ENCODE measurements at regions not wholly inside any gene's neighbourhood (a gene's known extent, or its start where the extent isn't known, plus 50 kb on each side); places are given as distances from the start of the nearest gene placed in this dataset.

DNA sequence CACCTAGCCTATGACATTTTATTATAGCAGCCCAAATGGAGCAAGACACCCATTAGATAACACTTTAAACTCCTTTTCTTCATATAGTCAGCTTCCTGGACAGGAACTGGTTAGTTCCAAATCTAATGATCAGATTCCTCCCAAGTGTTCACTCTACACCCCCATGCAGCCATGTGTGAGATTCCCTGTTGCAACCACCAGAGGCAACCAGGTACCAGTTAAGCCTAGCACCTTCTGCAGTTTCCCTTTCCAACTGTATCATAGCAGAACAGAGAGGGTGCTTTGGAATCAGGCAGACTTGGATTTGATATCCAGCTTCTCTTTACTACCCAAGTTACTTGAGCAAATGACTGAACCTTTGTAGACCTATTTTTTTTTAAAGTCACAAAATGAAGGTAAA, 296.6 kb upstream of the PCSK5 start:
- H3K4me2 ChIP-seq = no peak overlapping the region
- no peak for TF ChIP-seq Cebpa-rat (IDR thresholded peaks at IDR 0.05)

GRCh38 chr9:75599126-75599525, 291.3 kb upstream of the PCSK5 start:
- no peak for TF ChIP-seq Cebpa-rat (IDR thresholded peaks at IDR 0.05)
- no peak overlapping the region for H3K27ac ChIP-seq
- H3K4me3 ChIP-seq = no peak overlapping the region
- H3K9me3 ChIP-seq = no peaks in the 10 kb centered on the region
- no peaks in the 10 kb centered on the region for H4K20me1 ChIP-seq
- no peak overlapping the region for H3K9ac ChIP-seq
- no peaks in the 10 kb centered on the region for H3K36me3 ChIP-seq
- H3K4me1 ChIP-seq = no peaks in the 10 kb centered on the region
- H3K27me3 ChIP-seq = no peaks in the 10 kb centered on the region
- no peak overlapping the region for H3K4me2 ChIP-seq

More for the DNA sequence above, 296.6 kb upstream of the PCSK5 start:
- H3K27me3 ChIP-seq = no peaks in the 10 kb centered on the region
- H3K9ac ChIP-seq = no peak overlapping the region
- no peaks in the 10 kb centered on the region for H3K4me1 ChIP-seq
- H3K27ac ChIP-seq = no peak overlapping the region
- H3K4me3 ChIP-seq = no peak overlapping the region
- H4K20me1 ChIP-seq = no peaks in the 10 kb centered on the region
- H3K36me3 ChIP-seq = no peaks in the 10 kb centered on the region
- H3K9me3 ChIP-seq = no peaks in the 10 kb centered on the region

DNA sequence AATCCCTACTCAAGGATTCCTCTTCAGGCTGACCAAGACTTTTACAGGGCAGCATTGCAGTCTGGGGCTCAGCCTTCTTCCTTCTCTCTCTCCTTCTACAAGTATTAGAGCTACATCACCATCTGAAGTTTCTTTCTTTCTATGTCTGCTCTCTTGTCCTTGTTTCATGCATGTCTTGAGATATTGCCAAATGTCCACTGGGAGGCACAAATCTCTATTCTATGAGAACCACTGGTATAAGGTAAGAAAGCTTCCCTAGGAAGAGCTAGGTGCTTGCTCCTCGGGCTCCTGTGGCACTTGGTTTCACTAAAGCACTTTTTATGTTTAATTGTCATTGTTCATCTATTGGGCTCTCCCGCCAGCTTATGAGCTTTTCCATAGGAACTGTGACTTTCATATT, 289.2 kb upstream of the PCSK5 start:
- no peak overlapping the region for H3K4me2 ChIP-seq
- no peak for TF ChIP-seq Cebpa-rat (IDR thresholded peaks at IDR 0.05)
- no peaks in the 10 kb centered on the region for H3K9me3 ChIP-seq
- no peaks in the 10 kb centered on the region for H4K20me1 ChIP-seq
- H3K27me3 ChIP-seq = no peaks in the 10 kb centered on the region
- no peak overlapping the region for H3K4me3 ChIP-seq
- H3K4me1 ChIP-seq = no peaks in the 10 kb centered on the region
- H3K9ac ChIP-seq = no peak overlapping the region
- H3K36me3 ChIP-seq = no peaks in the 10 kb centered on the region
- H3K27ac ChIP-seq = no peak overlapping the region

- no peaks in the 10 kb centered on the region for H3K9me3 ChIP-seq
- TF ChIP-seq Cebpa-rat (IDR thresholded peaks at IDR 0.05) = no peak
- no peaks in the 10 kb centered on the region for H3K4me1 ChIP-seq
- no peaks in the 10 kb centered on the region for H4K20me1 ChIP-seq
- no peak overlapping the region for H3K4me3 ChIP-seq
- H3K4me2 ChIP-seq = no peak overlapping the region
- H3K9ac ChIP-seq = no peak overlapping the region
- no peaks in the 10 kb centered on the region for H3K36me3 ChIP-seq
- H3K27me3 ChIP-seq = no peaks in the 10 kb centered on the region
- no peak overlapping the region for H3K27ac ChIP-seq
Measured at GRCh38 chr9:75602060-75602459, 288.4 kb upstream of the PCSK5 start.

DNA sequence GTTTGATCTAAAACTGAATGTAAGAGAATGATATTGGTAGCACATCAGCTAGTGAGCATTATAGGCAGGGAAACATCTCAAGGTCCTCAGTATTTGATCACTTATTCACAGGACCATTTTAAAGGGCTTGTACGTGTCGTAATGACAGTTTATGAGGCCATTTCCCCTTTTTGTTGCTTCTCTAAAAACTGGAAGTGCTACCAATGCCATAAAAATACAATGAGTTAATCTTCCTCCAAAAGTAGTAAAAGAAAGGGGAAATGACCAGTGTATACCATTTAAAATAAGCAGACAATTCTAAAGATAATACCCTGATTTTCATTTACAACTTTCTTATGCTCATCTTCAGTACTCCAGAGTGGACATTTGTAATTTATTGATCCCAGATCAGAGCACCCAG, 285.8 kb upstream of the PCSK5 start:
- no peak overlapping the region for H3K27ac ChIP-seq

GRCh38 chr9:75607521-75607920, 283.0 kb upstream of the PCSK5 start:
- H3K4me2 ChIP-seq = no peak overlapping the region
- no peaks in the 10 kb centered on the region for H3K9me3 ChIP-seq
- no peaks in the 10 kb centered on the region for H3K27me3 ChIP-seq
- no peaks in the 10 kb centered on the region for H3K4me1 ChIP-seq
- H3K4me3 ChIP-seq = no peak overlapping the region
- H4K20me1 ChIP-seq = no peaks in the 10 kb centered on the region
- H3K9ac ChIP-seq = no peak overlapping the region
- no peak overlapping the region for H3K27ac ChIP-seq
- TF ChIP-seq Cebpa-rat (IDR thresholded peaks at IDR 0.05) = no peak
- no peaks in the 10 kb centered on the region for H3K36me3 ChIP-seq

More for the DNA sequence above, 285.8 kb upstream of the PCSK5 start:
- Histone ChIP-seq H3K36me3 (no peaks in the 10 kb centered on the region), H3K9ac (no peak overlapping the region), H3K4me3 (no peak overlapping the region), H3K27me3 (no peaks in the 10 kb centered on the region), H3K4me1 (no peaks in the 10 kb centered on the region), H3K4me2 (no peak overlapping the region), H4K20me1 (no peaks in the 10 kb centered on the region), H3K9me3 (no peaks in the 10 kb centered on the region)
- no peak for TF ChIP-seq Cebpa-rat (IDR thresholded peaks at IDR 0.05)

DNA sequence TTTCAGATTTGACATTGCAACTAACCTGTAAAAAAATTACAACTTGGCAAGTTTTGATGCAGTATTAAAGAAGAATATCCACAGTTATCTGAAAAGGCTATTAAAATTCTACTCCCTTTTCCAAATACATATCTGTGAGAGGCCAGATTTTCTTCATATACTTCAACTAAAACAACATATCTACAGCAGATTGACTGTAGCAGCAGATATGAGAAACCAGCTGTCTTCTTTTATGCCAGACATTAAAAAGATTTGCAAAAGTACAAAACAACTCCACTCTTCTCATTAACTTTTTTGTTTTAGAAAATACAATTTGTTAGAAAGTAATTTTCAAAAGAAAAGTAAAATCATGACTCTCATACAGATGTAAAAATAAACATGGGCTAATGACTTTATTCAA, 281.1 kb upstream of the PCSK5 start:
- Histone ChIP-seq H3K27ac (no peak overlapping the region), H4K20me1 (no peaks in the 10 kb centered on the region), H3K36me3 (no peaks in the 10 kb centered on the region), H3K4me1 (no peaks in the 10 kb centered on the region), H3K27me3 (no peaks in the 10 kb centered on the region), H3K4me3 (no peak overlapping the region), H3K9ac (no peak overlapping the region), H3K9me3 (no peaks in the 10 kb centered on the region), H3K4me2 (no peak overlapping the region)
- no peak for TF ChIP-seq Cebpa-rat (IDR thresholded peaks at IDR 0.05)

GRCh38 chr9:75610246-75610645, 280.2 kb upstream of the PCSK5 start:
- no peak overlapping the region for H3K9ac ChIP-seq
- H3K36me3 ChIP-seq = no peaks in the 10 kb centered on the region
- H3K4me1 ChIP-seq = no peaks in the 10 kb centered on the region
- H3K27ac ChIP-seq = no peak overlapping the region
- H3K4me3 ChIP-seq = no peak overlapping the region
- no peak for TF ChIP-seq Cebpa-rat (IDR thresholded peaks at IDR 0.05)
- H4K20me1 ChIP-seq = no peaks in the 10 kb centered on the region
- no peaks in the 10 kb centered on the region for H3K27me3 ChIP-seq
- no peak overlapping the region for H3K4me2 ChIP-seq
- no peaks in the 10 kb centered on the region for H3K9me3 ChIP-seq

DNA sequence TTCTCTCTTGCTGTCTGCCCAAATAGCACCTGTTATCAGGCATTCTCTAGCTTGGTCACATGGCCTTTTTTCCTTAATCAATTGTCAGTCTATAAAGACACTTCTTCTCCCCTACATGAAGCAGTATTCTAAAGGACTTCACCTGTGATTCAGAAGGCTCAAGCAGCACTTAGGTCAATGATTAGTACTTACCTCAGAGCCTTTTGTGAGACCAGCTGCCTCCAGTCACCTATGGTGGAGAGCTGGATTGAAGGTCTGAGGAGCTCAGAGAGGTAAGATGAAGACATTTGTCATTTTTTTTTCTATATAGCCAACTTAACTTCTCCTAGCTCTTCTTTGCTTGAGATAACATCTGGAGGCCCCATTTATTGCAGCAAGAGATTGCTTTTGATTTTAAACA, 278.3 kb upstream of the PCSK5 start:
- no peak for TF ChIP-seq Cebpa-rat (IDR thresholded peaks at IDR 0.05)
- Histone ChIP-seq H3K27ac (no peak overlapping the region), H3K27me3 (no peaks in the 10 kb centered on the region), H3K4me2 (no peak overlapping the region), H4K20me1 (no peaks in the 10 kb centered on the region), H3K9ac (no peak overlapping the region), H3K4me1 (no peaks in the 10 kb centered on the region), H3K36me3 (no peaks in the 10 kb centered on the region), H3K9me3 (no peaks in the 10 kb centered on the region), H3K4me3 (no peak overlapping the region)

- no peaks in the 10 kb centered on the region for H3K9me3 ChIP-seq
- no peaks in the 10 kb centered on the region for H3K4me1 ChIP-seq
- H4K20me1 ChIP-seq = no peaks in the 10 kb centered on the region
- no peak for TF ChIP-seq Cebpa-rat (IDR thresholded peaks at IDR 0.05)
- no peak overlapping the region for H3K9ac ChIP-seq
- H3K27ac ChIP-seq = no peak overlapping the region
- H3K36me3 ChIP-seq = no peaks in the 10 kb centered on the region
- H3K27me3 ChIP-seq = no peaks in the 10 kb centered on the region
- H3K4me2 ChIP-seq = no peak overlapping the region
- no peak overlapping the region for H3K4me3 ChIP-seq
Measured at GRCh38 chr9:75612754-75613153, 277.7 kb upstream of the PCSK5 start.

- Histone ChIP-seq H3K36me3 (no peaks in the 10 kb centered on the region), H3K4me3 (no peak overlapping the region), H3K9me3 (peaks cover 7% of the 10 kb centered on the region; the same call in 1 of the 2 replicates), H3K4me1 (no peaks in the 10 kb centered on the region), H3K27ac (no peak overlapping the region), H3K27me3 (no peaks in the 10 kb centered on the region), H4K20me1 (no peaks in the 10 kb centered on the region), H3K9ac (no peak overlapping the region), H3K4me2 (no peak overlapping the region)
- no peak for TF ChIP-seq Cebpa-rat (IDR thresholded peaks at IDR 0.05)
Measured at GRCh38 chr9:75615284-75615683, 275.2 kb upstream of the PCSK5 start.

All from BLaER1 (cell line).